ENCODE measurements at regions not wholly inside any gene's neighbourhood (a gene's known extent, or its start where the extent isn't known, plus 50 kb on each side); places are given as distances from the start of the nearest gene placed in this dataset.

- Histone ChIP-seq H3K27me3 (ENCODE audit: insufficient read depth) (no peaks in the 10 kb centered on the region), H3K4me1 (ENCODE audit: control insufficient read depth in 1 of 2, insufficient read depth in 2 of 2, low read depth in 1 of 2, low read length in 1 of 2) (peaks cover 0 to 35% of the 10 kb centered on the region in 2 experiments), H3K9me2 (no peaks in the 10 kb centered on the region), H4K20me1 (ENCODE audit: insufficient read depth) (no peaks in the 10 kb centered on the region), H3K27ac (ENCODE audit: low read depth in 2 of 2, low read length in 1 of 2) (peak overlapping the region; percentile 63 to 96; a peak in 3 of 4 replicates), H3F3A (replicated peaks; ENCODE audit: insufficient read depth) (peaks cover 31% of the 10 kb centered on the region), H3K36me3 (replicated peaks in 1 of 2; ENCODE audit: control insufficient read depth in 1 of 2, insufficient read depth in 2 of 2, low read length in 1 of 2) (no peaks in the 10 kb centered on the region), H3K4me3 (ENCODE audit: low read depth in 2 of 2, low read length in 1 of 2) (no peak overlapping the region), H3K79me2 (ENCODE audit: insufficient read depth) (no peaks in the 10 kb centered on the region), H3K9me3 (no peaks in the 10 kb centered on the region), H3K9ac (peak overlapping the region; percentile 42; the same call in 1 of the 2 replicates), H3K4me2 (peak overlapping the region; percentile 71), H2AFZ (ENCODE audit: low read depth) (peak overlapping the region; percentile 50; the same call in 1 of the 2 replicates)
- ChIA-PET CTCF (interaction anchor here (0.6 to 0.7 kb wide), 2 partner anchors 8 to 30 kb away, joined by 3 read pairs; no protein-coding TSS in a partner anchor), POLR2A (no interaction called here)
- DNase-seq: no peak
- WGBS (ENCODE audit: low lambda C conversion rate): 19% methylated on average over 8 of the region's 8 CpGs
- no peak for TF ChIP-seq RXRA (IDR thresholded peaks at IDR 0.05; ENCODE audit: borderline replicate concordance, low read depth)
- no peak for TF ChIP-seq ELF1 (IDR thresholded peaks at IDR 0.05)
- peak; percentile 65 for TF ChIP-seq TCF12 (IDR thresholded peaks at IDR 0.05)
- TF ChIP-seq NRF1 (IDR thresholded peaks at IDR 0.05; ENCODE audit: low read depth, low read length): no peak
- TF ChIP-seq TAF1 (IDR thresholded peaks at IDR 0.05; ENCODE audit: borderline replicate concordance, low read depth, low read length): no peak
- TF ChIP-seq FOSL2 (IDR thresholded peaks at IDR 0.05; ENCODE audit: borderline replicate concordance, low read depth): peak; percentile 56; the same call in 1 of the 2 replicates
- TF ChIP-seq SIN3A (IDR thresholded peaks at IDR 0.05; ENCODE audit: borderline replicate concordance, low read depth, low read length): no peak
- no peak for TF ChIP-seq FOXM1 (IDR thresholded peaks at IDR 0.05; ENCODE audit: low read depth)
- no peak for TF ChIP-seq CTCF (IDR thresholded peaks at IDR 0.05)
- TF ChIP-seq USF1 (IDR thresholded peaks at IDR 0.05; ENCODE audit: borderline replicate concordance, low read depth): no peak
- no peak for TF ChIP-seq FOXJ3 (CRISPR knock-in tag; IDR thresholded peaks at IDR 0.05)
- TF ChIP-seq RFX5 (IDR thresholded peaks at IDR 0.05; ENCODE audit: low read length): no peak
- TF ChIP-seq MXI1 (IDR thresholded peaks at IDR 0.05; ENCODE audit: low read depth, low read length): no peak
- no peak for TF ChIP-seq NFIC (IDR thresholded peaks at IDR 0.05; ENCODE audit: borderline replicate concordance)
- no peak for TF ChIP-seq RCOR1 (IDR thresholded peaks at IDR 0.05; ENCODE audit: low read length)
- TF ChIP-seq IRF3 (IDR thresholded peaks at IDR 0.05; ENCODE audit: low read depth, low read length): no peak
- TF ChIP-seq PBX3 (IDR thresholded peaks at IDR 0.05): peak; percentile 74
- TF ChIP-seq YY1 (IDR thresholded peaks at IDR 0.05; ENCODE audit: low read depth): no peak
- TF ChIP-seq MAX (IDR thresholded peaks at IDR 0.05; ENCODE audit: low read depth): no peak
- TF ChIP-seq REST (IDR thresholded peaks at IDR 0.05; ENCODE audit: low read depth, low read length): no peak
- TF ChIP-seq CHD2 (IDR thresholded peaks at IDR 0.05; ENCODE audit: low read length, partially characterized antibody): no peak
- TF ChIP-seq USF2 (IDR thresholded peaks at IDR 0.05; ENCODE audit: borderline replicate concordance, low read depth, low read length): no peak
- no peak for TF ChIP-seq EZH2phosphoT487 (IDR thresholded peaks at IDR 0.05; ENCODE audit: borderline replicate concordance, low read depth)
Observed at GRCh38 chr3:63050548-63051177, 175.4 kb upstream of the CADPS start.

Measured in SK-N-SH (cell line).